B cell (primary cell): ENCODE measurements at regions not wholly inside any gene's neighbourhood (a gene's known extent, or its start where the extent isn't known, plus 50 kb on each side); places are given as distances from the start of the nearest gene placed in this dataset.

Experiments
- CTCF ChIP-seq: fragments of 200-600 bp; IDR thresholded peaks from one replicate; pipeline ENCODE4 v1.8.0; 2022; ENCODE audit warnings: antibody characterized with exemption, mild to moderate bottlenecking
- EZH2 ChIP-seq: IDR thresholded peaks from 2 replicates; pipeline ENCODE4 v1.6.1; 2012; ENCODE audit warnings: borderline replicate concordance, low read depth, mild to moderate bottlenecking, moderate library complexity, low read length; ENCODE audit not compliant: insufficient read depth, poor library complexity, severe bottlenecking

GRCh38 chr13:111589321-111589720 lies 268.9 kb downstream of the TEX29 start:
- no peak for TF ChIP-seq CTCF
- no peak for TF ChIP-seq EZH2
